HL-60 (cell line): ENCODE measurements at regions not wholly inside any gene's neighbourhood (a gene's known extent, or its start where the extent isn't known, plus 50 kb on each side); places are given as distances from the start of the nearest gene placed in this dataset.

Source experiments
- DNase-seq, 2 experiments: peaks; one replicate each; pipeline ENCODE4 v3.0.0-alpha.2; 2010 to 2020; ENCODE audit warnings: low read depth in 1 of 2, low spot score in 1 of 2
- H3K27ac ChIP-seq: fragments of 250-450 bp; sonication (Bioruptor Pico); replicated peaks from 2 replicates; pipeline ENCODE4 v1.5.1; 2020; ENCODE audit warnings: mild to moderate bottlenecking, moderate library complexity
- H3K27me3 ChIP-seq: fragments of 250-450 bp; sonication (Bioruptor Pico); 2 replicates; pipeline ENCODE4 v1.5.1; 2021; ENCODE audit warnings: mild to moderate bottlenecking, moderate library complexity; ENCODE audit not compliant: insufficient read depth, poor library complexity, severe bottlenecking
- H3K4me3 ChIP-seq: replicated peaks from 2 replicates; pipeline ENCODE4 v1.5.1; 2011; ENCODE audit warnings: mild to moderate bottlenecking, control low read depth, low read length; ENCODE audit not compliant: insufficient read depth
- GABPA ChIP-seq: IDR thresholded peaks from 2 replicates; pipeline ENCODE4 v1.6.1; 2012; ENCODE audit warnings: low read depth
- POLR2AphosphoS5 ChIP-seq: IDR thresholded peaks from 2 replicates; pipeline ENCODE4 v1.6.1; 2012; ENCODE audit warnings: low read depth
- SPI1 ChIP-seq: IDR thresholded peaks from 2 replicates; pipeline ENCODE4 v1.6.1; 2012; ENCODE audit warnings: low read depth, mild to moderate bottlenecking, borderline replicate concordance
- TF ChIP-seq, protein P1 (sequence below): IDR thresholded peaks from one replicate; pipeline ENCODE4 v1.5.1; 2011; ENCODE audit warnings: low read length, control low read depth, inconsistent platforms; ENCODE audit not compliant: insufficient read depth
- TF ChIP-seq, protein P2 (sequence below): IDR thresholded peaks from 2 replicates; pipeline ENCODE4 v1.6.1; 2012; ENCODE audit warnings: low read depth; ENCODE audit not compliant: insufficient replicate concordance

DNA sequence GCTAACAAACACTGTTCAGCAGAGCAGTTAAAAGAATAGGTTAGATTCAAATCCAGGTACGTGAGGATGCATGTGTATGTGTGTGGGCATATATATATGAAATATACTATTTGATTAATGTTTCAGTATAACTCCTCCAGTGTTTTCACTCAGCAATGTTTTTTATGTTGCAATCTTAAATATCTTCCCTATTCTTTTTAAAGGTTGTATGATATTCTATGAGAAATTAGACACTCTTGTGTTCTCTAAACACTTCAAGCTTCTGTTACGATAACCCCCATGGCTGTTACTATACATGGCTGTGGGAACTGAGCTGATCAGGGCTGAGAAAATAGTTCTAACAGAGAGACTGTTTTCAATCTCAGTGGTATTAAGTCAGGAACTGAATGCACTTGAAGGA lies 421.0 kb downstream of the CBLN4 start:
- no peak for DNase-seq
- TF ChIP-seq, protein P1, sequence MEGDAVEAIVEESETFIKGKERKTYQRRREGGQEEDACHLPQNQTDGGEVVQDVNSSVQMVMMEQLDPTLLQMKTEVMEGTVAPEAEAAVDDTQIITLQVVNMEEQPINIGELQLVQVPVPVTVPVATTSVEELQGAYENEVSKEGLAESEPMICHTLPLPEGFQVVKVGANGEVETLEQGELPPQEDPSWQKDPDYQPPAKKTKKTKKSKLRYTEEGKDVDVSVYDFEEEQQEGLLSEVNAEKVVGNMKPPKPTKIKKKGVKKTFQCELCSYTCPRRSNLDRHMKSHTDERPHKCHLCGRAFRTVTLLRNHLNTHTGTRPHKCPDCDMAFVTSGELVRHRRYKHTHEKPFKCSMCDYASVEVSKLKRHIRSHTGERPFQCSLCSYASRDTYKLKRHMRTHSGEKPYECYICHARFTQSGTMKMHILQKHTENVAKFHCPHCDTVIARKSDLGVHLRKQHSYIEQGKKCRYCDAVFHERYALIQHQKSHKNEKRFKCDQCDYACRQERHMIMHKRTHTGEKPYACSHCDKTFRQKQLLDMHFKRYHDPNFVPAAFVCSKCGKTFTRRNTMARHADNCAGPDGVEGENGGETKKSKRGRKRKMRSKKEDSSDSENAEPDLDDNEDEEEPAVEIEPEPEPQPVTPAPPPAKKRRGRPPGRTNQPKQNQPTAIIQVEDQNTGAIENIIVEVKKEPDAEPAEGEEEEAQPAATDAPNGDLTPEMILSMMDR: no peak
- TF ChIP-seq, protein P2, sequence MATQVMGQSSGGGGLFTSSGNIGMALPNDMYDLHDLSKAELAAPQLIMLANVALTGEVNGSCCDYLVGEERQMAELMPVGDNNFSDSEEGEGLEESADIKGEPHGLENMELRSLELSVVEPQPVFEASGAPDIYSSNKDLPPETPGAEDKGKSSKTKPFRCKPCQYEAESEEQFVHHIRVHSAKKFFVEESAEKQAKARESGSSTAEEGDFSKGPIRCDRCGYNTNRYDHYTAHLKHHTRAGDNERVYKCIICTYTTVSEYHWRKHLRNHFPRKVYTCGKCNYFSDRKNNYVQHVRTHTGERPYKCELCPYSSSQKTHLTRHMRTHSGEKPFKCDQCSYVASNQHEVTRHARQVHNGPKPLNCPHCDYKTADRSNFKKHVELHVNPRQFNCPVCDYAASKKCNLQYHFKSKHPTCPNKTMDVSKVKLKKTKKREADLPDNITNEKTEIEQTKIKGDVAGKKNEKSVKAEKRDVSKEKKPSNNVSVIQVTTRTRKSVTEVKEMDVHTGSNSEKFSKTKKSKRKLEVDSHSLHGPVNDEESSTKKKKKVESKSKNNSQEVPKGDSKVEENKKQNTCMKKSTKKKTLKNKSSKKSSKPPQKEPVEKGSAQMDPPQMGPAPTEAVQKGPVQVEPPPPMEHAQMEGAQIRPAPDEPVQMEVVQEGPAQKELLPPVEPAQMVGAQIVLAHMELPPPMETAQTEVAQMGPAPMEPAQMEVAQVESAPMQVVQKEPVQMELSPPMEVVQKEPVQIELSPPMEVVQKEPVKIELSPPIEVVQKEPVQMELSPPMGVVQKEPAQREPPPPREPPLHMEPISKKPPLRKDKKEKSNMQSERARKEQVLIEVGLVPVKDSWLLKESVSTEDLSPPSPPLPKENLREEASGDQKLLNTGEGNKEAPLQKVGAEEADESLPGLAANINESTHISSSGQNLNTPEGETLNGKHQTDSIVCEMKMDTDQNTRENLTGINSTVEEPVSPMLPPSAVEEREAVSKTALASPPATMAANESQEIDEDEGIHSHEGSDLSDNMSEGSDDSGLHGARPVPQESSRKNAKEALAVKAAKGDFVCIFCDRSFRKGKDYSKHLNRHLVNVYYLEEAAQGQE: no peak
- TF ChIP-seq POLR2AphosphoS5 (no peak), GABPA (no peak), SPI1 (no peak)
- H3K4me3 ChIP-seq: no peak overlapping the region
- no peak overlapping the region for H3K27ac ChIP-seq
- no peaks in the 10 kb centered on the region for H3K27me3 ChIP-seq

DNA sequence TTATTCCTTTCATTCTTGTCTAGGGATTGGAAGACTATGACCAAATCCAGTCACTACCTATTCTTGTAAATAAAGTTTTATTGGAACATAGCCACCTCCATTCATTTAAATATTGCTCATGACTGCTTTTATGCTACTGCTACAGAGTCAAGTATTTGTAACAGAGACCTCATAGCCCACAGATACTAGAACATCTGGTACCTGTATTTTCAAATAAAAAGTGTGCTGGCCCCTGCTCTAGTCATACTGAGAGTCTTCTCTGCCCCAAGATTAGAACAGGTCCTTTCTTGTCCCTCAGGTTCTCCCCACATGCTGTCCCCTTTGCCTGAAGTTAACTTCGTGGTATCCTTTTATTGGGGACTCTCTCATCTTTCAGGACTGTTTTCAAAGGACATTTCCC lies 422.3 kb downstream of the CBLN4 start:
- no peak for TF ChIP-seq SPI1
- TF ChIP-seq, protein P1: no peak
- TF ChIP-seq GABPA: no peak
- TF ChIP-seq, protein P2: no peak
- no peak for TF ChIP-seq POLR2AphosphoS5
- Histone ChIP-seq H3K4me3 (no peak overlapping the region), H3K27me3 (no peaks in the 10 kb centered on the region), H3K27ac (no peak overlapping the region)
- no peak for DNase-seq

DNA sequence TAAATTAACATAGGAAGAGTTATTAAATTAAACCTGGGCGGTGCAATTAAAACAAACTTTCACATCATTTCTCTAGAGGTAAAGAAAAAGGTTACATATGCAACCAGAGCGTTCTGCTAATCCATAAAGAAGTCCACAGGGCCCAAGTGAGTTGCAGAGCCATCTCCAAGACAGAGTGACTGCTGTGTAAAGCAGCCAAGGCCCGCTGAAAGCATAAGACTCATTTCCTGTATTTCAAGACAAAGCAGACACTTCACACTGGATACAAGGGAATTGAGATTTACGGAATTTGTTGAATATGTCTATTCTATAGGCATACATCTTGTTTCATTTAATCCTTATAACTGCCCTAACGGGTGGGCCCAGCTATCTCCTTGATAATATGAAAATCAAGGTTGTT lies 422.8 kb downstream of the CBLN4 start:
- Histone ChIP-seq H3K27me3 (no peaks in the 10 kb centered on the region), H3K27ac (no peak overlapping the region), H3K4me3 (no peak overlapping the region)
- DNase-seq: no peak
- TF ChIP-seq SPI1 (no peak), GABPA (no peak), POLR2AphosphoS5 (no peak)
- TF ChIP-seq, protein P2: no peak
- TF ChIP-seq, protein P1: no peak
